ENCODE measurements at regions not wholly inside any gene's neighbourhood (a gene's known extent, or its start where the extent isn't known, plus 50 kb on each side); places are given as distances from the start of the nearest gene placed in this dataset.

DNA sequence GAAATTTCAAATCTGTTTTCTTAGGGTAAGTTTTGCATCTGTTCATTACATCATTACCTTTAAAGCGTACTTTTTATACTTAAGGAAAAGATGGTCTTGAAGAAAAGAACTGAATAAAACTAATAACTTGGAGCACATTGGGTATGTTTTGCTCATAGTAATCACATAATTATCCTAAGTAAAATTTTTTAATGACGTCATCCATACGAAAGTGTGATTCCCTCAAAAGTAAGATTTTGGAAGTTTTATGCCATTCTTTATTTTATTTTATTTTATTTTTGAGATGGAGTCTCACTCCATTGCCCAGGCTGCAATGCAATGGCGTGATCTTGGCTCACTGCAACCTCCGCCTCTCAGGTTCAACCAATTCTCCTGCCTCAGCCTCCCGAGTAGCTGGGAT lies 1516.6 kb upstream of the TENM3 start:
- no peak for DNase-seq (ENCODE audit: low spot score)

DNA sequence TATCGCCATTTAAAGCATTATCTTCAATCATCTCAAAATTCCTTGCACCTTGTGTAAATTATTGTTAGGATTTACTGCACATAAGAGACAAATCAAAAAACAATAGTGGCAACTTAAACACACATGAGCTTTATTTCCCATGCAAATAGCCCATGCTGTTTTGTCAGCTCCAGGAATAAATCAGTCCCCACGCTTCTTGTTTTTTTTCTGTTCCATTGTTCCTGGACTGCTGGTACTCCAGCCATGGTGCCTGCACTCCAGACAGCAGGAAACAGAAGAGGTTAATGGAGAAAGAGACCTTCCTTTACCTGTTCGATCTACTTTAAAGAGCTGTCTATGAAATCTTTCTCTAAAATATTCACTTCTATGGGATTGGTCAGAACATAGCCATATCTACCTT lies 1515.7 kb upstream of the TENM3 start:
- no peak for DNase-seq (ENCODE audit: low spot score)

DNA sequence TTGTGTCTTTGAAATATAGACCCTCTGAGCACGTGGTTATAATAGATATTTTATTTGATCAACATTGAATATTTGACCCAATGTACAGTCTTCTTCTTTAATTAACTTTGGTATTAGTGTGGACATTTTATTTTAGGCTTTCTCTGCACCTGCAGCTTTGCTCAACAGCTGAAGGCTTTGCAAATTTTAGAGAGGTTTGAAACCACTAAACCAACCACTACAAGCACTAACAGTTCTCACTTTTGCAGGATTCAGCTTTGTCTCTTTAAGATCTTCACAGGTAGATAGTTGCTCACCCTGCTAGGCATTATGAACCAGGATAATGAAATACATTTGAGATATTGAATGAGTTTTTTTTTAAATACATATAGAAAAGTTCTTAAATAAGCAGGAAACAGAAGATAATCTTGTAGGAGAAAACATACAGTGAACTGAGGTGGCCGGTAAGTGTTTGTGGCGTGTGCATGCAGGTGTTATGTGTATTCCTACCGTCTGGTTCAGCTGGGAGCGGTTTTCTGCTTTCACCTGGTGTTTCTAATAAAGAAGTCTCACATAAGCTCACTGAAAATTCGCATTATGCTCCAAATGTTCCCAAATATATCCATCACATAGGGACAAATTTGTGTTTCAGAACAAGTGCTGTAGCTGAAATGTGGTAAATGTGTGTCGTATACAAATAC lies 1508.3 kb upstream of the TENM3 start:
- DNase-seq (ENCODE audit: low spot score): no peak

DNA sequence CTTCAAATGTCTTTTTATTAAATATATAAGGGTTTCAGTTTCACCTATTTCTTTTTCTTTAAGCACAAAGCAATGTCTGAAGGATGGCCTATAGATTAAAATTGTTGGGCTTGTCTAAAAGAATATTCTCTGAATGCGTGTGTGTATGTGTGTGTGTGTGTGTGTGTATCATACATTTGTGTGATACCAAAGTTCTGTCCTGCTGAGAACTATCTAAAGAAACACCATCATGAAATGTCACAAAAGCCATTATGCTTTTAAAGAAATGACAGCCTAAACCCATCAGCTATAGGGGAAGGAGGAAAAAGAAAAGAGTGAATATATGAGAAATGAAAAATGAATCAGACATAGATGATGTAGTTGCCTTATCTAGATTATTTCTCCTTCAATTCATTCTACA lies 1501.5 kb upstream of the TENM3 start:
- no peak for DNase-seq (ENCODE audit: low spot score)

DNA sequence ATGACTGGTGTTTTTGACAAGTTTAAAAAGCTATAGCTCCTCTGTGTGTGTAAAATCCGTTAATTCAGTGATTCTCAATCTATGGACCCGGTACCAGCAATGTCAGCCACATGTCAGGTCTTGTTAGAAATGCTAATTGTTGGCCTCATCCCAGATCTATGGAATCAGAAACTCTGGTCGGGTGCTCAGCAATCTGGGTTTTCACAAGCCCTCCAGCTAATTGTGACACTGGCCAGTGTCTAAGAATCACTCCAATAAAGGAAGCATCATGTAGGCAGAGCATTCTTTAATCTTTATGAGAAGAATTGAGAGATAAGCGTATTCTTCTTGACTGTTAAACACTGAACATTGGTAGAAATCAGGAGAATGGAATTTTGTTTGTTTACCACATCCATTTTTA lies 1498.2 kb upstream of the TENM3 start:
- DNase-seq (ENCODE audit: low spot score): no peak

DNA sequence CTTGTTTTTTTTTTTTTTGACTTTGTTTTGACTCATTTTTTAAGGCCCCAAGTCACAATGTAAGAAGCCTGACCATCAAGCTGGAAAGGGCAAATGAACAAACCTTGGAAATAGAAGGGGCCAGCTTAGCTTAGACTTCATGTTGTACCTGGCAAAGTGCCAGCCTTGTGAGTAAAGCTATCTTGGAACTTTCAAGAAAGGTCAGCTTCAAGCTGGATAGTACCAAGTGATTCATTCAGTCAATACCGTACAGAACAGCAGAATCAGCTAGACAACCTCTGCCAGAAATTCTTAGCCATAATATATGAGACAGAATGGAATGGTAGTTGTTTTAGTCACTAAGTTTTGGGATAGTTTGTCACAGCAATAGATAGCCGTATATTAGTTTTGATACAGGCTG lies 1492.2 kb upstream of the TENM3 start:
- DNase-seq (ENCODE audit: low spot score): no peak

DNA sequence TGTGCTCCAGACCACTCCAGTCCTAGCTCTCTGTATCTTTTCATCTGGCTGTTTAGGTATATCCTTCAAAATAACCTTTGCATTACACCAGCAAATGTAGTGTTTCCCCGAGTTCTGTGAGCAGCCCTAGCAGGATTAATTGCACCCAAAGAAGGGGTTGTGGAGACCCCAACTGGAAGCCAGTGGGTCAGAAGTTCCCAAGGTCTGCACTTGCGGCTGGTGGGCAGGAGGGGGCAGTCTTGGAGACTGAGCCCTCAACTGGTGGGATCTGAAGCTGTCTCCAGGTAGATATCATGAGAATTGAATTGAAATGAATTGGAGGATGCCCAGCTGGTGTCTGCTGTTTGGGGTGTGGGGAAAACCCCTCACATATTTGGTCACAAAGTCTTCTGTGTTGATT lies 1485.3 kb upstream of the TENM3 start:
- no peak for DNase-seq (ENCODE audit: low spot score)

DNA sequence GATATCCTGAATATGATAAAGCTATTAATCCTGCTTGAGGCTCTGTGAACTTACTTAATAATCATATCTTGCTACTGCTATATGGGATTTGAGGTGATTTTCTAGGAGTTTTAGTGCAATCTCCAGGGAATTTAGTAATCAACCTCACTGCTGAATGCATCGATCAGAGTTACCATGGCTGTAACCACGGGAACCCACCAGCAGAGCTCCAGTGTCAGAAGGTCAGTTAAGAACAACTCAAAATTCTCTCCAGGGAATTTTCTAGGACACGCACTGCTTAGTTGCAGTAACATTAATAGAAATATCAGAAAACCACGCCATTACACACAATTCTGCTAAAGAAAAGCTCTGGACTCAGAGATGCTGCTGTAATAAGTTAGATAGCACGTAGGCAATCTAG lies 1477.2 kb upstream of the TENM3 start:
- DNase-seq (ENCODE audit: low spot score): no peak

DNA sequence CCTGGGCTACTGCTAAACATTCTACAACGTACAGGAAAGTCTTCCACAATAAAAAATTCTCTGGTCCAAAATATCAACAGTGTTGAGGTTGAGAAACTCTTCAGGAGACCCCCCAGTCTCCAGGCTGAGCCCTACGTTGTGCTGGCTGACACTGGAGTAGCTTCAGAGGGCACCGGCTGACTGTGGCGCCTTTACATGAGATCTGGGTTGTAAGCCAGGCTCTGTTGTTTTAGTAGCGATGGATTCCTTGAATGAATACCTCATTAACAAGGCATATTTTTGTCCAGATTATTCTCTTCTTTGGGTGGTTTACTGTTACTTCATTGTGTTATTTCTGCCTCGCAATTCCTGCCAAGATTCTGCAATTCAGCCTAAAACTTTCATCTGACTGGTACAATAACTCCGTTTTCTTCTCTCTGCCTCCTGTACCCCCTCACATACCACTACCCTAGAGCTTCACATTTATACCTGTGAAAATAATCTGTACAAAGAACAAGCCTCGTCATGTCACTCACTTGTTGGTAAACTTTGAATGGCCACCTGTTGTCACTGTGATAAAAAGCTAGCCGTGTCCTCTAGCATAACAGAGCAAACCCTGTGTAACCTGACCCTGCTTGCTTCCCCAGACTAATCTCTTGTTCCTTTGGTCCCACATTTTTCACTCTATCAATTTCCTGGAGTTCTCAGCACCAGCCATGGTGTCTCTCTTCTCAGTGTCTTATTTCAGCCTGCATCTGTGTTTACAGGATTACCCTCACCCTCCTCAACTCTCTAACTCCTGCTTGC lies 1476.1 kb upstream of the TENM3 start:
- DNase-seq (ENCODE audit: low spot score): no peak

DNA sequence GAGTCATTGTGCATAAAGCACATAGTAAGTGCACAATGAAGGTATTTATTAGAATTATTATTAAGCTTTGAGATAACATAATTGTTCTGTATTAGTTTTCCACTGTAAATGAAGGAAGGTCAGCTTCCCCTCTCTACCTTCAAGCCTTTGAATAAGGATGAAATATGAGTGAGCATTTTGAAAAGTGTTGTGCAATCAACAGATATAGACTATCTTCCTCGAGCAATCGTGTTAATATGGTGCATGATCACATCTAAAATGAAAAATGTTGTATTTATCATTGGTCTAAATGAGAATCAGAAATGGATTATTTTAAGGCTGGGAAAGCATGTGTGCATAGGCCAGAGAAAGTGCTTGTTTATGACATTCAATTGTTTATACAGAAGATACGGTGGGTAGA lies 1474.6 kb upstream of the TENM3 start:
- no peak for DNase-seq (ENCODE audit: low spot score)

DNA sequence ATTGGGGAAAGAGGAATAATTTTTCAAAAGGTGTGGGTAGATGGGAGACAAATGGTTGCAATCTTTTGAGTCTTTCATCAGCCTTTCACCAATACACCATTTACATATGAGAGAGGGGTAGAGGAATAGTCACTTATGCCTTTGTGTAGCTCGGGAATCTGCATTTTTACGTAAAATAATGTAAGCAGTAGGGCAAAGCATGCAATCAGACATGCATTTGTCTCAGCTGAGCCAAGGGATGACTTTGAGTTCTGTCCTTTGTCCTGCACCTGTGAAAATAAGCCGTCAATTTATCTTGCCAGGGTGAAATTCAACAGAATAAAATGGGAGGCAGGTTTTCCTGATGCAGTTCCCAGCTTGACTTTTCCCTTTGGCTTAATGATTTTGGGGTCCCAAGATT lies 1473.4 kb upstream of the TENM3 start:
- DNase-seq (ENCODE audit: low spot score): no peak

DNA sequence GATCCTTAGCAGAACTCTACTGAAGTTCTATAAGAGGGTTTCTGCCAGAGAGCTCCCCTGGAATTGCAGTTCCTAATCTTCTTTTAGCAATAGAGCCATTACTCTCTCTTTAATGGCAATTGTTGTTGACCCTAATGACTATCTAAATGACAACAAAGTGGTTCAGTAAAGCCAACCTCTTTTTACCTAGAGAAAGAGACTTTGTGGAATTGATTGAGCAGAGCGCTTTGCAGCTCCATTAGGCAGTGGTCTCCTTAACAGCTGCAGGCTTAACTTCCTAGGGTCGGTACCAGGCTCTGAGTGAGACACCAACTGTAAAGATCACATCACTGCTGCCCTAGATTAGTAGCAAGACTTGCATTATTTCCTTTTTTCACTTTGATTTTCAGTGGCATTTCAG lies 1472.9 kb upstream of the TENM3 start:
- DNase-seq (ENCODE audit: low spot score): no peak

DNA sequence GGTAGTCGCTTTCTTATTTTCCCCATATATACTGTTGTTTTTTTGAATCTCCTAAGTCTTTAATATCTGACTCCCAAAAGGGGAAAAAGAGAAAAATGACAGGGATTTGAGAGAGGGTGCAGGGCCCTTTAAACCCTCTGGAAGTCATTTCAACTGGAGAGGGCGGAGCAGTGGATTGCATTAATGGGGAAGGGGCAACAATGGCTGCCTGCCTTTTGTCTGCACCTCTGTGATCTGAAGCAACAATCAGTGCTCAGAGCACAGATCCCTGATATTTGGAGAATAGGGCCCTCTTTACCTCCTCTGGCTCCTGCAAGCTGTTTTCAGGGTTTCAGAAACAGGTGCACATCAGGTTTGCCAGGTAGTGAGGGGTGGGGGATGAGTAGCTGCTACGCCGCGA lies 1458.3 kb upstream of the TENM3 start:
- no peak for DNase-seq (ENCODE audit: low spot score)

DNA sequence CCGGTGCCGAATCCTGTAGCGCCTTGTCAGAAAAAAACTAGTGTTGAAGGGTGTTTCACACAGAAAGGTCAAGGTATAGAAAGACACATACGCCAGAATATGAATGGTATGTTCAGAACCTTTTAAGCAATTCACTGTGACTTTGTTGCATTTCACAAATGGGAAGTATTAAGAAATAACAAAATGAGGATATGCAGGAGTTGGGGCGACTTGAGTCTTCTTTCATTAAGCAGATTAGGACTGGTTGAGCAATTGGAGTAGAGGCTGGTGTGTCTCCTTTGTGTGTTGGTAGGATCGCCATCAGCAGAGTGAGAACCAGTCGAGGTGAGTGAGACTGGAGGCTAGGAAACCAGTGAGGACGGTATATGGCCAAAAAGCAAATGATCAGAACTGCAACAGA lies 1454.5 kb upstream of the TENM3 start:
- no peak for DNase-seq (ENCODE audit: low spot score)

DNA sequence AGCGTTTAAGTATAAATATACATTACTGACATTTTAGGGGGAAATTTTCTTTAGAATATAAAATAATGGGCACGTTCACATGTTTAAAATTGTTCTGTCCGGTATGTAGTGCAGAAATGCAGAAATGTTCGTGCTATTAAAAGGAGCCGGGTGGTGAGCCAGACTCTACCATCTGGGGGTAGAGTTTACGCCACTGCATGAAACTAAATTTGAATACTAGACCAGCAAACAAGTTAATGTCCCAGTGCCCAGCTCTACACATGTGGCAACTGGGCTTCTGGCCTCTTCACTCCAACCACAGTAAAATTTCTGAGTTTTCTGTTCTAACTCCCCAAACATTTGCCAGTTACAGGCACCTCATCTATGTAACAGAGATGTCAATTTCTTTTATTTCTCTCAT lies 1453.3 kb upstream of the TENM3 start:
- no peak for DNase-seq (ENCODE audit: low spot score)

DNA sequence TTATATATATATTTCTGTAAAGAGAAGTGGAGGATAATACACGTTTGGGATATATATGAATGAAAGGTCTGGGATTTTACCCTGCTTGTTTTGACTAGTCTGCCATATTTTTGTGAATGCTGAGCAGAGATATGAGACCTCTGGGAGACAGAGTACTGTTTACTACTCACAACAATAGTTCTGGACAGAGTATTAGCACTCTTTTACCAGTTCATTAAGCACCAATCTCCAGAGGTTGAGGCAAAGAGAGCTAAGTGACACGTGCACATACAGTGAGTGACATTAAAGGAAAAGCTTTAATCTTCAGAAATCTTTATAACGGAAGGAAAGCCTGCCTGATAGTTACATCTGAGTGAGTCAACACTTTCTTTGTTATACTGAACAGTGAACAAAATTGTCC lies 1452.7 kb upstream of the TENM3 start:
- no peak for DNase-seq (ENCODE audit: low spot score)

DNA sequence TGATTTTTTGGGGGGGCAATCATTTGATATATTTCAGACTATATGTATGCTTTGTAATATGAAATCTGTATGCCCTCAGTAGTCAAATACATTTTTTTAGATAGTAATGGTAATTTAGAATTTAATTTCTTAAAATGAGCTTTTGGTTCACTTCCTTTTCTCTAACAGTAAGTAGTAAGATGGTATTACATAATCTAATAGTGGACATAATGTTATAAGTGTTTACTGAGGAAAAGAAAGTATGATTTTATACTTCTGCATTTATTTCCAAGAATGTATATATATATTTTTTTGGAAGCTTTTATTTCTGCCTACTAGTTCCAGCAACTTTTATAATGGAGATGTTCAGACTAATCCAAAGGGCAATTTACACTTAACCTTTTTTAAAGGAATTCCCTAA lies 1450.7 kb upstream of the TENM3 start:
- no peak for DNase-seq (ENCODE audit: low spot score)

DNA sequence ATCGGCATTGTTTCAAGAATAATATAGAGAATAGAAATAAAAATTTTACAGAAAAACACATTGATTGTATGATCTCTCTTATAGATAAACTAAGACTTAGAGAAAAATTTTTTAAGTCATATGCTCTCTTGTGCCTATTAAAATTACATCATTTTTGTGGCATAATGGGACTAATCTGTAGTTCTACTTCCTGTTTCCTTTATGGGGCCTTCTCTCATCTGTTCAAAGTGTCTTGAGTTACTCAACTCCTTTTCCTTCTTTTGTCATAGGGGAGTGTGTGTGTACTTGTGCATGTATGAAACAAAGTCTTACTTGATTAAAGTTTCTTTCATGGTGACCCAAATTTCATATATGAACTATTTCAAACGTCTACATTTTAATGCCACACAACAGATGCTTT lies 1448.9 kb upstream of the TENM3 start:
- no peak for DNase-seq (ENCODE audit: low spot score)

DNA sequence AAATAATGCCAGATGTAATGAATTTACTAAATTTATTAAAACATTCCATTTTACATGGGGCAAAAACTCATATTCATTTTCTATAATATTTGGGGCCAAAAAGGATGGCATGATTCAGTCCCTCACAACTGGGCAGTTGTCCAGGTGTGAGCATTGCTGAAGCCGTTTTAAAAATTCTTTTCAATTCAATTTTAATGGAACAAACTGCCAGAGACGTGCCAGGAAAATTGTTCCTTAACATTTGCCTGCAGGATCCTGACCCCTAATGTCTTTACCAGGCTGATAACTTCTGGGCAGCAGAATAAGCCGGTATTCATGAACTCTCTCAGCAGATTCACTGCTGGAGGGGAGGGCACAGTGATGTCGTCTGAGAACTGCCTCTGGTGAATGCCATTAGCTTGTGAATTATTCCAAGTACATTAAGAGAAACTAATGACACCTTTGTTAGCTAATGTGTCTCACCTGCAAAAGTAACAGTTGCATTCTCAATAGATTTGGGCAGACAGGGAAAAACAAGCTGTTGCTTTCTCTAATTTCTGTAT lies 1445.1 kb upstream of the TENM3 start:
- no peak for DNase-seq (ENCODE audit: low spot score)

DNA sequence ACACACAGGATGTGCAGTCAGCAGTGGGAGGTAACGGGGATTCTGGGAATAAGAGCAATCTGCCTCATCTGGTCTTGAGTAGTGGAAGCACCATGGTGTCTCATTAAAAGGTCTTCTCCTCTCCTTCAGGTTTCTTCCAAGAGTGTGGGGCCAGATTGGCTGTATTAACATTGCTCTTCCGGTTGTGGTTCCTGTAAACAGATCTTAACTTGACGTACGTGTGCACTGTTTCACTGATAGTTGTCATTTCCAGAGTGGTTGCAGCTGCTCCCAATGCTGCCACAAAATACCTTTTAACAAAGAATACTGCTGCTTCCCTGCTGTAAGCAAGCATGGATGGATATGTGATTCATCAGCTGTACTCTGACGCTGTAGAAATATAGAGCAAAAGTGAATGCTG lies 1443.4 kb upstream of the TENM3 start:
- no peak for DNase-seq (ENCODE audit: low spot score)

DNA sequence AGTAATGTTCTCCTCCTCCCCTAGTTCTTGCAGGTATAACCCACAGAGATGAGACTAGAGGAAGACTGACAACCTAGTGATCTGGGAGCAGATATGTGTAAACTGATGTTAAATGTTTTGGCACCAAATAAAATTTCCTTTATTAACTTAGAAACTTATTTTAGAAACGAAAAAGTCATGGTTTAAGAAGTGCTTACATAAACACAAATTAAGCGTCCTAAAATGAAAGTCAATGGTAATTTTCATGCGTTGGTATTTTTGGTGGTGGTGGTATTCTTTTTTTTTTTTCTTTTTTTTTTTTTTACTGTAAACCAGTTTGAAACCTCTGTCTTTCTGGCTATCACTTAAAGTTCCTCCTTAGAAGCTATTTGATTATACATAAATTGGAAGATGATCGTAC lies 1438.1 kb upstream of the TENM3 start:
- DNase-seq (ENCODE audit: low spot score): no peak

DNA sequence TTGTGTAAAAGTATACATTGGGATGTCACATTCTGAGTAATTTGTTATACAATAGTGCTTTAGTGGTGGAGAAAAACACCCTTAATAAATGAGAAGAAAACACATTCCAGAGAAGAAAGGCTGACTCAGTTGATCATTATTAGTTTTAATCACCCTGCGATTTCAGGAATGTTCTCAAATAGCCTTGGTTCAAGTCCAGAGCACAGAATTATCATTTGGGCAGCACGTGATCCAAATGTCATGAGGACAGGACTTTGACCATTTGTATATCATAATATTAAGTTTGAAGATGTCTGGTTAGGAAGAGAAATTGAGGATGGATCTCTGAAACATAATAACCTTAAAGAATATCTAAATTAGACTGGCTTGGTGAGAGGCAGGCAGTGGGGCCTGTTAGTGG lies 1434.3 kb upstream of the TENM3 start:
- DNase-seq (ENCODE audit: low spot score): no peak

DNA sequence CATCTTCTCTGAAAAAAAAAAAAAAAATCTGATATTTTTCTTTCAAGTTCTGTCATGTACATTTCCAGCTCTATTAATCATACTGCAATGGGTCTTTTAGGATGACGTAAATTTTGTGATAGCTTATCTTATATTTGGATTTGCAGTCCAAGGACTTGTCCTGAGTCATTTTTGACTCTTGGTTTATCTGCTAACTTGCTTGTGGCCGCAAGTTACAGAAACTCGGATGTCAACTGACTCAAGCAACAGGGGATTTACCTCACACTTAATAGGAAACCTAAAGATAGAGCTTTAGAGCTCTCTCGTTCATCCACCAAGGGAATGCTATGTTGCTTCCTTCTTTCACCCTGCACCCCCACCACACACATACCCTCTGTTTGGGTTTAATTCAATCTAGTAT lies 1433.8 kb upstream of the TENM3 start:
- DNase-seq (ENCODE audit: low spot score): no peak

DNA sequence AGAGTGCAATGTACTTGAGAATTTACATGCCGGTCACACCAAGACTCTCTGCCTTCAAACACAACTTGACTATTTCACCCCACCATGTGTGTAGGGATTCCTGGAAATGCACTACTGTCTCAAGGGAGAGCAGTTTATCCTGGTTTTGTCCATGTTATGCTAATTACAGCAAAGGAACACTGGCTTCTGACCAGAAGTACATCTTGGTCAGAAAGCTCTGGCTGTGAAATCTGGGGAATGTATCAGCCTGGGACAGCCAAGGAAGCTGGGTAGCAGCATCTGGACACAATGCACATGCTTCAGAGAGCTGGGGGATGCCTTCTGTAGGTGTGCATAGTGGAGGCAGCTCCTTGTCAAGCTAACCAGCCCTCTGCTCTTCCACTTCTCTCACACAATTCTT lies 1432.6 kb upstream of the TENM3 start:
- no peak for DNase-seq (ENCODE audit: low spot score)
